GM19043 (cell line): ENCODE measurements at regions not wholly inside any gene's neighbourhood (a gene's known extent, or its start where the extent isn't known, plus 50 kb on each side); places are given as distances from the start of the nearest gene placed in this dataset.
"Not testable (repeated sequence)": the region's sequence is repeated elsewhere in the genome, so short reads cannot be mapped to it uniquely, and the experiment has no call there.

Source experiments
- ATAC-seq: cut with Tn5 transposase; IDR thresholded peaks from one replicate; pipeline ENCODE4 v1.9.1; 2021; ENCODE audit warnings: low read depth; ENCODE audit not compliant: unreplicated experiment

DNA sequence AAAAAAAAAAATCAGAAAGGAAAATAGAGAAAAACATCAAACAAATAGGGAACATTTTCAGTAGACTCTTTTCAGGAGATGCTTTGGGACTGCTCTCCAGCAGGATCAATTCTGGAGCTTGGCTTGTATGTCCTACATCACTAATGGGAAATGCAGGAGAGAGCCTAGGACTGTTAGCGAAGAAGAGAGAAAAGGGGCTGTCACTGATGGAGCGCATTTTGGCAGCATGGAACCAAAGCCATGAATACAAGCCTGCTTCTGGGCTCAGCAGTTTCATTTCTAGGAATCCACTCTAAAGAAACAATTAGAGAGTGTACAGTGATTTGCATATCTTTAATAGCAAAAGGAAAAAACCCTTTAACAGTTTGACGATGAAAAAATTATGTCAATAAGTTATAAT is 203.9 kb downstream of the NUFIP1 start:
- no peak for ATAC-seq

DNA sequence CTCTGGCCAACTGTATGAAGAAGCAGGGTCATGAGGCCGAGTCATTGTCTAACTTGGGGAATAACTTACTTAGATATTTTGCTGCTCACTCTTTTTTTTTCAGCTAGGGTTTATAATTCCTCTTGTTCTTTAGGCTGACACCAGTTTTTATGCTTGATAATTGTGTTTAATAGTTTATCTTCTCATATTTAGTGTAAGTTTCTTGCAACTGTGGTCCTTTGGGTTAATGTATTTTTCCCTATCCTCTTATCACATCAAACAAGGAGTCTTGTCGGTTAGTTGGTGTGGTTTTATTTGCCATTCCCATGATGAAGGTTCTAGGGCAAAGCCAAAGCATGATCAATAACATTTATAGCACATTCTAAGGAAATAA is 204.6 kb downstream of the NUFIP1 start:
- no peak for ATAC-seq

DNA sequence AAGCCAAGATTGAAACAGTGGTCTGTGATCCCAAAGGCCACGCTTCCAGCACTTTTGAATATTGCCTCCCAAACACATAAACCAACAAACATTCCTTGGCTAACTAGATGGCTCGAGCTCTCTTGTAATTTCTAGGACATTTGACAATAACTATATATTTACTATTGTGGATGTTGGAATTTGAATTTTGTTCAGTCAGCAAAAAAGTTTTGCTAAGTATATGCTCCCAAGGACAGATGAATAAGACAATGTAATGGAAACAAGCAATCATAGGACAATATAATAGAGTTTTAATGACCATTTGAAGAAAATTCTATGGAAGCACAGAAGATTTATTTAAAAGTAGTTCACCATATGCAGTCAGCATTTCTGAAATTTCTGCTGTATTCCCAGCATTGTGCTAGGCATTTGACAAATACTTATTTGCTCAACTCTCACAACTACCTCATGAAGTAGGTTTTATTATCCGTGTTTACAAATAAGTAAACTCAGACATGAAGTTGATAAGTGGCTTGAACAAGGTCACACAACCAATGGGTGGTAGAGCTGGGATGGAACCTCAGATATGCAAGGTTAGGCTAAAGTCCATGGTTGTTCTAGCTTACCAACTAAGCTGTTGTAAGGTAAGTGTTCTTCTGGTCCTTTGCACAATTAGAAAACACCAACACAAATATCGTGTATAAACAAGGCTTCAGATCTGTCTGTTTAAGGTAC is 205.1 kb downstream of the NUFIP1 start:
- ATAC-seq, result no peak

DNA sequence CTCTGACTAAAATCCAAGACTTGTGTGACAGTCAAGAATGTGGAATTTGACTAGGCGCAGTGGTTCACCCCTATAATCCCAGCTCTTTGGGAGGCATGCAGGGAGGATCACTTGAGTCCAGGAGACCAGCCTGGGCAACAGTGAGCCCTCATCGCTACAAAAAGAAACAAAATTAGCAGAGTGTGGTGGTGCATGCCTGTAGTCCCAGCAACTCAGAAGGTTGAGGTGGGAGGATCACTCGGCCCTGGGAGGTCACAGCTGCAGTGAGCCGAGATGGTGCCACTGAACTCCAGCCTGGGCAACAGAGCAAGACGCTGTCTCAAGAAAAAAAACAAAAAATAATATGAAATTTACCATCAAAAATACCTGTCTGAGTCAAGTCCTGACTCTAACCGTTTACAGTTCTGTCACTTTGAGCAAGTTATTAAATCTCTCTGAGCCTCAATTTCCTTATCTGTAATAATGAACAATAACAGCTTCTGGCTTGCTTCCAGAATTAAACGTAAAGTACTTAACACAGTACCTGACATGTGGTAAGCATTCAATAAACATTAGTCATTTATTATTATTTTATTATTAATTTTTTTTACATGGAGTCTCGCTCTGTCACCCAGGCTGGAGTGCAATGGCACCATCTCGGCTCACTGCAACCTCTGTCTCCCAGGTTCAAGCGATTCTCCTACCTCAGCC is 204.6 kb upstream of the TSC22D1 start:
- no peak for ATAC-seq

DNA sequence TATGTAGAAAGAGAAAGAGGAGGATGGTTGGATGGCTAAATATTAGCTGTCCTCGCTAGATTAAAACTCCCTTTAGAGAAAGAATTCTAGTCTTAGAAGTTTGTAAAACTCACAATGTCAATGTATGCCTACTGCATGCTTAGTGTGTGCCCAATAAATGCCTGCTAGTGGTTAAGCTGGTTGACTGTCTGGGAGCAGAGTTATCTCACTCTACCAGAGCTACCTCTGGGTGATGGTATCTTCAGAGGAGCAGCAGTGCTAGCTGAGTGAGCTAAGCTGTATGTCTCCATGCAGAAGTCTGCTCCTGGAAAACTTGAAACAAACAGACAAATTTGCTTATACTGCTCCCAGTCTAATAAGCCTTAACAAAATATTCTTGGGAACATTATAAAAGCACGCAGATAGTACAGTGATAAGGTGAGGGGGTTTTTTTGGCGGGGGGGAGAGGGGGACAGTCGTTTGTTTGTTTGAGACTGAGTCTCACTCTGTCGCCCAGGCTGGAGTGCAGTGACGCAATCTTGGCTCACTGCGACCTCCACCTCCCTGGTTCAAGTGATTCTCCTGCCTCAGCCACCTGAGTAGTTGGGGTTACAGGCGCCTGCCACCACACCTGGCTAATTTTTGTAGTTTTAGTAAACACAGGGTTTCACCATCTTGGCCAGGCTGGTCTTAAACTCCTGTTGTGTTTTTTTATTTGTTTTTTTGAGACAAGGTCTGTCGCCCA is 202.8 kb upstream of the TSC22D1 start:
- no peak for ATAC-seq

DNA sequence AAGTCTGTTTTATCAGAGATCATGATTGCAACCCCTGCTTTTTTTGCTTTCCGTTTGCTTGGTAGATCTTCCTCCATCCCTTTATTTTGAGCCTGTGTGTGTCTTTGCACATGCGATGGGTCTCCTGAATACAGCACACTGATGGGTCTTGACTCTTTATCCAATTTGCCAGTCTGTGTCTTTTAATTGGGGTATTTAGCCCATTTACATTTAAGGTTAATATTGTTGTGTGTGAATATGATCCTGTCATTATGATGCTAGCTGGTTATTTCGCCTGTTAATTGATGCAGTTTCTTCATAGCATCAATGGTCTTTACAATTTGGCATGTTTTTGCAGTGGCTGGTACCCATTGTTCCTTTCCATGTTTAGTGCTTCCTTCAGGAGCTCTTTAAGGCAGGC is 199.2 kb upstream of the TSC22D1 start:
- not testable (repeated sequence) for ATAC-seq

DNA sequence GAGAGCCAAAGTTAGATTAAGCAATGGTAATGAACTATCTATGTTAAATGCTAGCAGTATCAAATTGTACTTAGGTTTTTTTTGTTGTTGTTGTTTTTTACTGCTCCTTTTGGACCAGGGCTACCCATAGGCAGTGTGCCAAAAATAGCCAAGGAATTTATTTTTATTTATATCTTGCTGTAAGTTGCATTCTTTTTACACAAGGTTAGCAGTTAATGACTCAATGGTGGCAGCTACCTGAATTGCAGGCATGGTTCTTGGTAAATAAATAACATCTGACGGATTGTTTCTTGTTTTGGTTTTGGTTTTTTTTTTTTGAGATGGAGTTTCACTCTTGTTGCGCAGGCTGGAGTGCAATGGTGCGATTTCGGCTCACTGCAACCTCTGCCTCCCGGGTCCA is 194.8 kb upstream of the TSC22D1 start:
- ATAC-seq, result no peak

DNA sequence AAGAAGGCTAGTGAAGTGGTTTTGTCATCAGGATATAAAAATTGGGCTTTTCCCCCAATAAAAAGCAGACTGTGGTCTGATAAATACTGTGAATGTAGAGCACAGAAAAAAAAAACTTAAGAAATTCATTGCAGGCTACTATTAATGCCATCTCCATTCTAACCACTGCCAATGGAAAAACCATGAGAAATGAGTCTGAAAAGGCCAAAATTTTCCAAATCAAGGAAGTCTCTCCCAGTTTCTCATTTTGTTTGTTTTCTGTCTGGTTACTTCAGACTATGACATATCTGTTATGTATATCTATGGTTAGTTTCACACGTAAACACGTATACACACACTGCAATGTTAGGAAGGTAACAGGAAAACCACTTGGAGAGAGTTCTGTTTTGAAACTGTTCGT is 193.6 kb upstream of the TSC22D1 start:
- no peak for ATAC-seq

DNA sequence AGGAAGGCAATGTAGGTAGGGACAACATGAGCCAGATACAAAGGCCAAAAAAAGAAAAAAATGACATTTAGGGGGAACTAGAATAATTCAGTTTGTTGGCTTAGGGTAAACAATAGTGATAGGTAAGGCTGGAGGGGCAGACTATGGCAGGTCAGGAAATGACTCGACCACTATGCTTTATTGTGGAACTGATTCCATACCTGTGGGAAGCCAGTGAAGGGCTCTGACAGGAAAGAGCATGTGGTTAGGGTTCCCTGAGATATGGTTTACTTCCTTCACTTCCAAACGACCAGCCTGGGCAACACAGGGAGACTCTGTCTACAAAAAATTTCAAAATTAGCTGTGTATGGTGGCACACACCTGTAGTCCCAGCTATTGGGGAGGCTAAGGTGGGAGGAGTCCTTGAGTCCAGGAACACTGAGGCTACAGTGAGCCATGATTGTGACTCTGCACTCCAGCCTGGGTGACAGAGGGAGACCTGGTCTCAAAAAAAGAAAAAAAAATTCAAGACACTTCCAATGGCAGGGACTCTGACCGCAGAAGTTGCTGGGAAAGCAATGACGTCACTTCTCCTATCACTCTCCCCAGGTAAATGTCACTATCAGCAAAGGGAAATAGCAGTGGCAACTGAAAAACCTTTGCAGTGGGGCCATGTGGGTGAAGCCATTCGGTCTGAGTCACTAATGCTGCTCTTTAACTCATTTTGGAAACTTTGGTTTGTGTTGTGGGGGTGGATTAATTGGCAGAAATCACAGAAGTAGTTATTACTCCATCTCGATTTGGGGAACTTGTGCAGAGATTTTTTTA is 192.8 kb upstream of the TSC22D1 start:
- no peak for ATAC-seq

DNA sequence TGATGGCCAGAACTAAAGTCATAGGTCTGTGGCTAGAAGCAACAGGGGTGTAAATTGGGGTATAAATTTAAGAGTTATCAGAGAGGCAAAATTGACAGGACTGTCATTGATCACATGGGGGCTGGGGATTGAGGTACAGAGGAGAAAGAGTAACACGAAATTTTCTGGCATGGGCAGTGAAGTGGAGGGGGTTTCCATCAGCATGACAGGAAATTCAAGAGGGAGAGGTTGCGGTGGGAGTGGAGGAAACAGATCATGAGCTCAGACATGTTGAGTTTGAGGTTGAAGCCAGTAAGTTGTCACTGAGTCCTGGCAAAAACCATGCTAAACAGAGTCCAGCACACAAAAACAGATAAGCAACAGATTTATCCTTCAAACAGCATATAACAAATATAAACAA is 192.1 kb upstream of the TSC22D1 start:
- ATAC-seq, result peak; percentile 52

DNA sequence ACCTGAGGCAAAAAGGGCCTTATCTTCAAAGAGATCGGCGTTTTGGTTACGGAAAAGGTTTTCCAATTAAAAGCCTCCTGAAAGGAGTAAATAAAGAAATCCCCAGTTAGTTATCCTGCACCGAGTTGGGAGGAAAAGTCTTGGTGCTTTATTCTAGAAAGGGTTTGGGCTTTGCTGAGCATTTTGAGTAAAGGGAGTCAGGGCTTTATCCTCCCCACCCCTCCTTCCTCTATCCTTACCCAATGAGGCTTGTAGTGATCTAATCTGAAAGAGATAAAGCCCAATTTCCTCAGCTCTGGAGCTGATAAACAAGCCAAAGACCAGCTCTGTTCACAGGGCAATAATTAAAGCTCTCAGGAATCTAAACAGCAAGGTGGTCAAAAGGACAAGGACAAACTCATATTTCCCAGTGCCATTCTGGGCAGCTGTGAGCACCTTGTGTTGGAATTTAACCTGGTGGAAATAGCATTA is 188.9 kb upstream of the TSC22D1 start:
- ATAC-seq, result no peak

DNA sequence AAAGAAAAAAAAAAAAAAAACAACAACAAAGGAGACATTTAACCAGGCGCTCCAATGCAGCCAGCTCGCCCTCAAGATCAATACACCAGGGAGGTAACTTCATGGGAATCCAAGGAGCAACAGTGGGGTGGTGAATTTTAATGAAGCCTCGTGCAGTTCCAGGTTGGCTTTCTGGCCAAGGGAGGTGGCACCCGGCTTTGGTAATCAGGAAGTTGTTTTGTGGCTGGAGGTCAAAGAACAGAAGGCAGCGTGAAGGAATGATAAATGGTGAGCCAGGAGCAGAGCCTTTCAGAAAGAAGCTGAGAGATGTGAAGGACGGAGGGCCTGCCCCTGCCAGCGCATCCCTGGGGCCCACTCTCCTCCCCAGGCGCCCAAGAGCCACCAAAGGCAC is 188.2 kb upstream of the TSC22D1 start:
- no peak for ATAC-seq

DNA sequence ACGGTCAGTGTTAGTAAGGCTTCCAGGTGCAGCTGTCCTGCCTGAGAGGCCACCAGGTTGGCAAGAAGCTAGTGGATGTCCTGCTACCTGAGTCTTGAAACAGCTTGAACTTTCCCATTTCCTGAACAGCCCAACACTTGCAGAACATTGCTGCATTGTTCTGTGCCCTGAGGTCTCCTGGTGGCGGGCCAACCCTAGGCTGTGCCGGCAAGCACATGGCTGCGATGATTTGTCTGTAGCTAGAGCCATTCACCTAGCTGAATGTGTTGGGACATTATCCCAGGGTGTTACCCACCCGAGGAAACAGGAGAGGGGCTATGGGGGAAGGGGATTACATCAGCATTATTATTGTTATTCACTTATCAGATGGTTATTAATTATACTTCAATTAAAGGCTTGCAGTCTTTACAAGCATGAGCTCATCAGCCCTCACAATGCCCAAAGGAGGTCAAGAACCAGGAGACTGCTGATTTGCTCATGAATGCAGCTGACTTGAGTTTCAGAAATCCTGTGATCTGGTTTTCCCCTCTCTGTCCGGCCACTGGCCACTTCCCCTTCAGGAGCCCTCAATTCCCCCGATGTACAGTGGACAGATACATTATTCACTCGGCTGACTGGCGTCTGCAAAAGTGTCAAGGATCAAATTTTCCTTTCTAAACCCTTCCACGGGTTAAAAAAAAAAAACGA is 187.6 kb upstream of the TSC22D1 start:
- no peak for ATAC-seq

DNA sequence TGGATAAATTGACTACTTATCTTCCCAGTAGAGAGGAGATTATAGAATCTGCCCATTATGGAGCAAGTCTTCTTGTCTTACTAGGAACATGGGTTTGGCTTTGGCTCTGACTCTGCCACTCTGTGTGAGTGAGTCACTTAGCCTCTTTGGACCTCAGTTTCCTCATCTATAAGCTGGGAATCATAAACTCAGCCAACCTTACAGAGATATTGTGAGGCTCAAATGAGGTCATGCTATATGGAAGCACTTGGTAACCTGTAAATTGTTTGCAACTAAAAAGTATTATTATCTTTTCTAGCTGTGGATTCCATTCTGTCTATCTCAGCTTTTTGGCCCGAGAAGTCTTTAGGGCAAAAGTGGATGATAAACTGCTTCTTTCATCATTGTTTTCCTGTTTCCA is 186.8 kb upstream of the TSC22D1 start:
- no peak for ATAC-seq

DNA sequence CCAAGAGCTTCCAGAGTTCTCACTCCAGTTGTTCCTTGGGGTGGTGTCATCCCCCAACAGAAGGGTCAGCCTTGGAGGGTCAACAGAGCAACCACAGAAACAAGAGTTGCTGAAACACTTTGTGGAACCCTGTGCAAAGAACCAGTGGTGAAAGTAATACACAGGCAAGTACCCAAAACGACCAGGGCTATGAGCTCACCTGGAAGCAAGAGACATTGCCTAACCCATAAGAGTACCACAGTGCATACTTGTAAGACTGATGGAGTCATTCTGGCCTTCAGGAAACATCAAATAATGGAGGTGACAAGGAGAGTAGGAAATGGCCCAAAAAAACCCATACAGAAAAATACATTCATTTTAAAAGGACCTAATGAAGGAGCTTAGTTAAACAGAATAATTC is 184.3 kb upstream of the TSC22D1 start:
- ATAC-seq, result no peak

DNA sequence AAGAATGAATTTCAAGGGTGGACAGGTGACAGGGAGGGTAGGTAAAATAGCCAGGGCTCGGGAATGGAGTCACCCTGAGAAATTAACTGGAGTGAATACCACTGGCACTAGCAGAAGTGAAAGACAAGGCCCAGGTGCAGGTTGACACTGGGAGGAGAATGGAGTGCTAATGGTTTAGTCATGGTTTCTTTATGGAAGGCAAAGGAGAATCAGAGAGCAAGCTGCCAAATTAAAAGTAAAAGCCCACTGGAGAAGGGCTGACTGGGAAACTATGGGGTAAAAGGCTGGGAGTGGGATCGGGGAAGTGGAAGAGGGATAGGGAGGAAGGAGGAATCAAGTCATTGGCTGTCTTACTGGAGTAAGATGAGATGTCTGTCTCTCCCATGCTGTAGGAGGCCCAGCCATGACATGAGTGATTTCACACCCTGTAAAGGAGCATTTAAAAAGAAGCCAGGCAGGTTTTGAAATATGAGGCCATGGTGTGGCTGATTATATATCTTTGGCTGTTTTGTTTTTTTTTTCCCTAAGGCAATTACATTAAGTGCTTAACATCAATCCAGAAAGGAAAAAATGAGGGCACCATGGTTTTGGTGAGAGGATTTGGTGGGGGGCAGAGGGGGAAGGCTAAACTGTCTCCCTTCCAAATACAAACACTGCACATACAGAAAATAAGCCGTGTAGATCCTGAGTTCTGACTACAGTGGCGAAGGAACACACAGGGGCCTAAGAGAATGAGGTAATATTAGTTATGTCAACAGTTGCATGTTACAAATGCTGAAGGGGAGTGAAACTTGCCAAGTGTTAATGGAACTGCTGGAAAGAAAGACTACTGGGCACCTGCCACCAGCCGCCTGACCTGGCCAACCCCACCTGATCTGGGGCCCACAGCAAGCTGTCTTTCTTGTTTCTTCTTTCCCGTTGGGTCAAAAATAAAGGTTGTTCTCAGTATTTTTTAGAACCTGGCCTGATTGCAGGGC is 183.5 kb upstream of the TSC22D1 start:
- no peak for ATAC-seq

DNA sequence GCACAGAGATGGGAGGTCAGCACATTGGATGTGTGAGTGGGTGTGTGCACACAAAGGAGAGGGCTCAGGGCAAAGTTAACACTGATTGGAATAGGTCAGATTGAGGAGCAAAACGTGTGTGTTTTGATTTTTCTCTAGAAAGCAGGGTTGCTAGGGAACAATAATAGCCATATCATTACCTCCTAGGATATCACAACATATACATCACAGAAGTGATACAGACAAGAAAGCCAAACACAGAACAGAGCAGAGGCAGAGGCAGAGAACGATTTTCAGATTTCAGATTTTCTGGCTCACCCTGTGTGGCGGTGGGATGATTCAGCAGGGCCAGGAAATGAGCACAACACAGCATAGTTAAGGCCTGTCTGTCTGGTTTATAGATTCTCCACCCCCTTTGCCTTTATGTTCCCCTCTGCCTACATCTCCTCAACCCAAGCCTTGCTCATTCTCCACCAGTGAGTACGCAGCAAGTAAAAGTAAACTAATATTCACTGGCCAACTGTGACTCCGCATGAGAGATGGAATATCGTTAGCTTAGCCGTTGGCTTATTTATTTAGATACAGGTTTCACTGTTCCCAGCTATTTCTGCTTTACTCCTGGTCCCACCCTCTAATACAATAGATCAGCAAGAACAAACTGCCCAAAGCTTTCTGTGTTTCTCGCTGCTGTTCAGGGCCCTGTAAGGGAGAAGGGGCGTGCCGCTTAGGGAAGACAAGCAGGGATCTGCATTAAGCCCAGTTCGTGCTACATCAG is 182.7 kb upstream of the TSC22D1 start:
- no peak for ATAC-seq

DNA sequence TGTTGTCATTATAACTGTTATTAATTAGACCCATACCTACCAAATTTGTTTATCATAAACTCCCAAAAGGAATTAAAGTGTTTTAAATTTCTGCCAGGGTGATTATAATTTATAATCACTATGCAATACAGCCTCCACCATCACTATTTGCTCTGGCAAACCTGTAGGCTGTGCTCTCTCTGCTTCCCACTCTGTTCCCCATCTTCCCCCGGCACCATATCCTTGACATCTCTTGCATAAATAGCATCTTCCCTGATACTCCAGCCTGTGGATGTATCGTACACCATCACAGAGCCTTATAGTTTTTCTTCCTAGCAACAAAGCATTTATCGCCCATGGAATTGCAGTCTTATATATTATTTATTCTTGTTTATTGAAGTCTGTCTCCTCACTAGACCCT is 181.5 kb upstream of the TSC22D1 start:
- no peak for ATAC-seq
